GM23248 (cell line): ENCODE measurements at regions not wholly inside any gene's neighbourhood (a gene's known extent, or its start where the extent isn't known, plus 50 kb on each side); places are given as distances from the start of the nearest gene placed in this dataset.

ENCODE experiments used
- EZH2 ChIP-seq: fragments of 200-600 bp; sonication (generic); IDR thresholded peaks from 2 replicates; pipeline ENCODE4 v1.6.1; 2018; ENCODE audit warnings: antibody characterized with exemption, mild to moderate bottlenecking; ENCODE audit not compliant: insufficient read depth, poor library complexity, severe bottlenecking
- EZH2phosphoT487 ChIP-seq: fragments of 200-600 bp; sonication (generic); IDR thresholded peaks from 2 replicates; pipeline ENCODE4 v1.6.1; 2018; ENCODE audit warnings: antibody characterized with exemption, moderate library complexity, mild to moderate bottlenecking, low read depth; ENCODE audit not compliant: insufficient read depth

GRCh38 chr7:94067506-94067905, 63.4 kb upstream of the BET1 start:
- no peak for TF ChIP-seq EZH2
- no peak for TF ChIP-seq EZH2phosphoT487
